Neural cell (in vitro differentiated cells): ENCODE measurements at regions not wholly inside any gene's neighbourhood (a gene's known extent, or its start where the extent isn't known, plus 50 kb on each side); places are given as distances from the start of the nearest gene placed in this dataset.
A peak's percentile ranks its signal among the peaks of the same experiment; 100 is the strongest.

Experiments
- H2AFZ ChIP-seq: fragments of 200-600, 300-800 bp; sonication (generic), shearing (Covaris generic); 2 replicates; pipeline ENCODE4 v1.6.0; 2014; ENCODE audit warnings: low read depth, mild to moderate bottlenecking, antibody characterized with exemption, low read length, moderate library complexity
- H3F3A ChIP-seq: fragments of 200-600 bp; shearing (Covaris generic); 2 replicates; pipeline ENCODE4 v1.6.1; 2016; ENCODE audit warnings: mild to moderate bottlenecking, moderate library complexity, mixed read lengths, antibody characterized with exemption, low read length; ENCODE audit not compliant: insufficient read depth, poor library complexity, severe bottlenecking
- H3K27ac ChIP-seq: fragments of 200-600, 300-800 bp; sonication (generic), shearing (Covaris generic); 2 replicates; pipeline ENCODE4 v1.5.1; 2014; ENCODE audit warnings: mild to moderate bottlenecking, low read length, moderate library complexity
- H3K27me3 ChIP-seq: fragments of 300-800, 200-600 bp; sonication (generic), shearing (Covaris generic); 2 replicates; pipeline ENCODE4 v1.6.0; 2014; ENCODE audit warnings: mild to moderate bottlenecking, low read depth, low read length, moderate library complexity; ENCODE audit not compliant: insufficient read depth
- H3K36me3 ChIP-seq: fragments of 300-800, 200-600 bp; sonication (generic), shearing (Covaris generic); 2 replicates; pipeline ENCODE4 v1.5.1; 2014; ENCODE audit warnings: mild to moderate bottlenecking, antibody characterized with exemption, low read length, moderate library complexity; ENCODE audit not compliant: insufficient read depth
- H3K4me2 ChIP-seq: fragments of 300-800, 200-600 bp; sonication (generic), shearing (Covaris generic); 2 replicates; pipeline ENCODE4 v1.6.0; 2014; ENCODE audit warnings: mild to moderate bottlenecking, low read length
- H3K4me3 ChIP-seq: fragments of 300-800, 200-600 bp; sonication (generic), shearing (Covaris generic); 2 replicates; pipeline ENCODE4 v1.5.1; 2014; ENCODE audit warnings: mild to moderate bottlenecking, low read length, moderate library complexity
- H3K79me2 ChIP-seq: fragments of 200-600 bp; shearing (Covaris generic); replicated peaks from 2 replicates; pipeline ENCODE4 v1.6.0; 2014; ENCODE audit warnings: mild to moderate bottlenecking, low read length, moderate library complexity; ENCODE audit not compliant: insufficient read depth
- H3K9ac ChIP-seq: fragments of 300-800, 200-600 bp; sonication (generic), shearing (Covaris generic); 2 replicates; pipeline ENCODE4 v1.6.1; 2016; ENCODE audit warnings: mild to moderate bottlenecking, low read length, mixed read lengths
- H3K9me2 ChIP-seq: fragments of 200-600 bp; shearing (Covaris generic); 2 replicates; pipeline ENCODE4 v1.6.1; 2016; ENCODE audit warnings: mild to moderate bottlenecking, low read length, mixed read lengths; ENCODE audit not compliant: insufficient read depth
- H3K9me3 ChIP-seq: fragments of 200-600, 300-800 bp; sonication (generic), shearing (Covaris generic); 2 replicates; pipeline ENCODE4 v1.6.1; 2016; ENCODE audit warnings: mild to moderate bottlenecking, mixed run types, low read length, moderate library complexity, mixed read lengths
- H4K20me1 ChIP-seq: fragments of 200-600 bp; shearing (Covaris generic); 2 replicates; pipeline ENCODE4 v1.6.1; 2016; ENCODE audit warnings: mild to moderate bottlenecking, mixed run types; ENCODE audit not compliant: insufficient read depth
- CTCF ChIP-seq: fragments of 450-650 bp; IDR thresholded peaks from 2 replicates; pipeline ENCODE4 v1.5.1; 2014; ENCODE audit warnings: antibody characterized with exemption, mild to moderate bottlenecking, moderate library complexity; ENCODE audit not compliant: poor library complexity, severe bottlenecking
- EP300 ChIP-seq: fragments of 450-650 bp; conservative IDR thresholded peaks from 2 replicates; pipeline ENCODE4 v1.6.1; 2014; ENCODE audit warnings: antibody characterized with exemption, mild to moderate bottlenecking, moderate library complexity; ENCODE audit not compliant: poor library complexity, severe bottlenecking
- EZH2 ChIP-seq: fragments of 200-600, 300-800 bp; shearing (Covaris generic), sonication (generic); IDR thresholded peaks from 2 replicates; pipeline ENCODE4 v1.6.1; 2014; ENCODE audit warnings: antibody characterized with exemption, low read length, borderline replicate concordance, mild to moderate bottlenecking; ENCODE audit not compliant: insufficient read depth, poor library complexity, severe bottlenecking
- MXI1 ChIP-seq: fragments of 450-650 bp; conservative IDR thresholded peaks from 2 replicates; pipeline ENCODE4 v1.6.1; 2014; ENCODE audit warnings: antibody characterized with exemption, mild to moderate bottlenecking; ENCODE audit not compliant: poor library complexity, severe bottlenecking
- POLR2AphosphoS5 ChIP-seq: IDR thresholded peaks from 2 replicates; pipeline ENCODE4 v1.6.1; 2012
- RAD21 ChIP-seq: fragments of 450-650 bp; conservative IDR thresholded peaks from 2 replicates; pipeline ENCODE4 v1.6.1; 2014; ENCODE audit warnings: antibody characterized with exemption, mild to moderate bottlenecking, moderate library complexity
- REST ChIP-seq: IDR thresholded peaks from 2 replicates; pipeline ENCODE4 v1.6.1; 2012; ENCODE audit warnings: borderline replicate concordance
- SMC3 ChIP-seq: fragments of 450-650 bp; conservative IDR thresholded peaks from 2 replicates; pipeline ENCODE4 v1.6.1; 2014; ENCODE audit warnings: antibody characterized with exemption, mild to moderate bottlenecking, moderate library complexity; ENCODE audit not compliant: poor library complexity
- TAF1 ChIP-seq: IDR thresholded peaks from 2 replicates; pipeline ENCODE4 v1.6.1; 2012; ENCODE audit warnings: low read depth

- TF ChIP-seq EZH2, result no peak
- no peak for TF ChIP-seq TAF1
- TF ChIP-seq POLR2AphosphoS5, result no peak
- no peak for TF ChIP-seq RAD21
- TF ChIP-seq EP300, result no peak
- no peak for TF ChIP-seq REST
- no peak for TF ChIP-seq MXI1
- no peak for TF ChIP-seq CTCF
- TF ChIP-seq SMC3, result no peak
- H3K27me3 ChIP-seq, result no peaks in the 10 kb centered on the region
- no peaks in the 10 kb centered on the region for H4K20me1 ChIP-seq
- H3K4me3 ChIP-seq, result no peak overlapping the region
- H3K36me3 ChIP-seq, result no peaks in the 10 kb centered on the region
- H3K79me2 ChIP-seq, result no peaks in the 10 kb centered on the region
- H2AFZ ChIP-seq, result peak overlapping the region; percentile 2
- no peaks in the 10 kb centered on the region for H3F3A ChIP-seq
- H3K4me2 ChIP-seq, result no peak overlapping the region
- no peak overlapping the region for H3K27ac ChIP-seq
- H3K9me2 ChIP-seq, result no peaks in the 10 kb centered on the region
- H3K9ac ChIP-seq, result no peak overlapping the region
- no peaks in the 10 kb centered on the region for H3K9me3 ChIP-seq
These were observed 230.9 kb upstream of the BRINP3 start for GRCh38 chr1:190708418-190709057.

- no peak overlapping the region for H2AFZ ChIP-seq
- H3K9ac ChIP-seq, result no peak overlapping the region
- TF ChIP-seq REST (no peak), CTCF (no peak), SMC3 (no peak), MXI1 (no peak), POLR2AphosphoS5 (no peak), TAF1 (no peak)
- H3K36me3 ChIP-seq, result no peaks in the 10 kb centered on the region
- H3F3A ChIP-seq, result no peaks in the 10 kb centered on the region
- no peaks in the 10 kb centered on the region for H3K9me2 ChIP-seq
- H4K20me1 ChIP-seq, result no peaks in the 10 kb centered on the region
- H3K27ac ChIP-seq, result no peak overlapping the region
- H3K79me2 ChIP-seq, result no peaks in the 10 kb centered on the region
- no peak overlapping the region for H3K4me3 ChIP-seq
- no peaks in the 10 kb centered on the region for H3K27me3 ChIP-seq
- H3K4me2 ChIP-seq, result no peak overlapping the region
- H3K9me3 ChIP-seq, result no peaks in the 10 kb centered on the region
These were observed 233.4 kb upstream of the BRINP3 start for GRCh38 chr1:190711069-190711468.
